Activated CD8-positive, alpha-beta memory T cell treated with anti-CD3 and anti-CD28 coated beads, Interleukin-2, amount 50 U/mL, for 48 hours (primary cell): ENCODE measurements at regions not wholly inside any gene's neighbourhood (a gene's known extent, or its start where the extent isn't known, plus 50 kb on each side); places are given as distances from the start of the nearest gene placed in this dataset.

Experiments
- DNase-seq: peaks from one replicate; pipeline ENCODE4 v3.0.0-alpha.2; 2020

DNA sequence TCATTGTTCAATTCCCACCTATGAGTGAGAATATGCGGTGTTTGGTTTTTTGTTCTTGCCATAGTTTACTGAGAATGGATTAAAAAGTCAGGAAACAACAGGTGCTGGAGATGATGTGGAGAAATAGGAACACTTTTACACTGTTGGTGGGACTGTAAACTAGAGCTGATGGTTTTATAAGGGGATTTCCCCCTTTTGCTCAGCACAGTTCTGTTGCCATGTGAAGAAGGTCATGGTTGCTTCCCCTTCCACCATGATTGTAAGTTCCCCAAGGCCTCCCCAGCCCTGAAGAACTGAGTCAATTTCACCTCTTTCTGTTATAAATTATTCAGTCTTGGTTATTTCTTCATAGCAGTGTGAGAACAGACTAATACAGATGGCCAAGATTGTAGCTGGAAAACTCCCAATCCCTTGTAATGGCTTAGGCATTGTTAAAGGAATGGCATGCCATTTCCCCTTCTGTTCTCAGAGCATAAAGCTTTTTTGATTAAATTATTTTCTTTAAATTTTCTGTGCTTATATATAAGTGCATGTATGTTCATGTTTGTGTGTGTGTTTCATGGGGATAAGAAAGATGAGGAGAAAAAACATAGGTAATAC is 144.8 kb downstream of the BACH1 start:
- DNase-seq: no peak

DNA sequence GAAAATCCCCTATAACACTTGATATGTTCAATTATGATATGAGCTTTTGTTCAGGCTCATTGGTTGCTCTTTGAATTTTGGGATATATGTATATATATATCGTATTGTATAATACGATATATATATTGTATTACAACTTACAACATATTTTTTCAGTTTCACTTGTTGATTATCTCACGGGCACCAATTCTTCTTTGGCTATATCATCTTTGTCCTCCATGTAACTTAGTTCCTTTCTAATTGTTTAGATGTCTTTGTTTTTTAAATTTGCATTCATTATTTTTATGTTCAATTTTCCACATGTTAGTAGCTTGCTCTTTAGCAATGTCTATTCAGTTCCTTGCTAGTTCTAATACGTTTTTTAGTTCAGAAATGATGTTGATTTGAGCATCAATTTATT is 150.0 kb downstream of the BACH1 start:
- no peak for DNase-seq

- no peak for DNase-seq
Observed at GRCh38 chr21:29449306-29449950, 150.7 kb downstream of the BACH1 start.

- DNase-seq: no peak
Observed at GRCh38 chr21:29450058-29450457, 151.3 kb downstream of the BACH1 start.

- no peak for DNase-seq
Observed at GRCh38 chr21:29453511-29453910, 154.8 kb downstream of the BACH1 start.

- no peak for DNase-seq
Observed at GRCh38 chr21:29454179-29454578, 155.5 kb downstream of the BACH1 start.

GRCh38 chr21:29462479-29462878 is 163.8 kb downstream of the BACH1 start:
- DNase-seq: no peak

- no peak for DNase-seq
Observed at GRCh38 chr21:29465546-29465945, 166.8 kb downstream of the BACH1 start.

- DNase-seq: no peak
Observed at GRCh38 chr21:29466532-29466931, 167.8 kb downstream of the BACH1 start.

GRCh38 chr21:29470397-29470796 is 171.7 kb downstream of the BACH1 start:
- DNase-seq: no peak

DNA sequence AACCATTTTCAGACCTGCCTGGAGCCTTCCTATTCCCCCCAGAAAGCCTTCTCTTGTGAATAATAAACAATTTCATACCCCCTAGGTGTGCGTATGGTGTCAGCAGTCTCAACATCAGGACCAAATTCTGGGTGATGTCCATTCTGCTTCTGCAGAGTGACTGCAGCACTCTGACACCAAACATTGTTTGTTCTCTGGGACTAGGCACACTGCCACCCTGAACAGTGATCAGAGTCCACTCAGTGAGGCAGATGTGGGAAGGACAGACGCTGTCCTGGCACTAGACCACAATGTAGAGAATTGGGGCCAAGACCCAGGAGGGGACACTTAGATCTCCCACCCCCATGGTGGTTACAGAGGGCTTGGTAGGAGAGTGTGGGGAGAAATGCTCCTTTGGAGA is 175.1 kb downstream of the BACH1 start:
- no peak for DNase-seq

DNA sequence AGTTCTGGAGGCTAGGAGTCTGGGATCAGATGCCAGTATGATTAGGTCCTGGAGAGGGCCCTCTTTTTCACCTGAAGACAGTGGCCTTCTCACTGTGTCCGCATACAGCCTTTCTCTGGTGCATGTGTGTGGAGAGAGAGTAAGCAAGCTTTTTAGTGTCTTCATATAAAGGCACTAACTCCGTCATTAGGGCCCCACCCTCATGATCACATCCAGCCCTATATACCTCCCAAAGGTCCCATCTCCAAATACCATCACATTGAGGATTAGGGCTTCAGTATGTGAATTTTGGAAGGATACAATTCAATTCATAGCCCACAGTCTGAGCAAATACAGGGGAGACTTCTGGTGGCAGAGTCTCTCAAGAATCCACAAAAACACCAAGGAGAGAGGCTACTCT is 176.6 kb downstream of the BACH1 start:
- no peak for DNase-seq

- no peak for DNase-seq
Observed at GRCh38 chr21:29477347-29477746, 178.6 kb downstream of the BACH1 start.

DNA sequence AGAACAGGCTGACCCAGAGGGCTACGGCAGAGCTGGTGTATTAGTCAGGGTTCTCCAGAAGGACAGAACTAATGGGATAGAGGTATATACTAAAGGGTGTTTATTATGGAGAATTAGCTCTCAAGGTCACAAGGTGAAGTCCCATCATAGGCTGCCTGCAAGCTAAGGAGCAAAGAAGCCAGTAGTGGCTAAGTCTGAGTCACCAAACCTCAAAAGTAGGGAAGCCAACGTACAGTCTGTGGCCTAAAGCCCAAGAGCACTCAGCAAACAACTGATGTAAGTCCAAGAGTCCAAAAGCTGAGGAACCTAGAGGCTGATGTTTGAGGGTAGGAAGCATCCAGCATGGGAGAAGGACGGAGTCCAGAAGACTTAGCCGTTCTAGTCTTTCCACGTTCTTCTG is 179.2 kb downstream of the BACH1 start:
- DNase-seq: no peak

GRCh38 chr21:29481081-29481480 is 182.4 kb downstream of the BACH1 start:
- DNase-seq: no peak

GRCh38 chr21:29481641-29482040 is 182.9 kb downstream of the BACH1 start:
- no peak for DNase-seq

- no peak for DNase-seq
Observed at GRCh38 chr21:29486306-29486807, 187.6 kb downstream of the BACH1 start.
